ENCODE measurements at regions not wholly inside any gene's neighbourhood (a gene's known extent, or its start where the extent isn't known, plus 50 kb on each side); places are given as distances from the start of the nearest gene placed in this dataset.

DNA sequence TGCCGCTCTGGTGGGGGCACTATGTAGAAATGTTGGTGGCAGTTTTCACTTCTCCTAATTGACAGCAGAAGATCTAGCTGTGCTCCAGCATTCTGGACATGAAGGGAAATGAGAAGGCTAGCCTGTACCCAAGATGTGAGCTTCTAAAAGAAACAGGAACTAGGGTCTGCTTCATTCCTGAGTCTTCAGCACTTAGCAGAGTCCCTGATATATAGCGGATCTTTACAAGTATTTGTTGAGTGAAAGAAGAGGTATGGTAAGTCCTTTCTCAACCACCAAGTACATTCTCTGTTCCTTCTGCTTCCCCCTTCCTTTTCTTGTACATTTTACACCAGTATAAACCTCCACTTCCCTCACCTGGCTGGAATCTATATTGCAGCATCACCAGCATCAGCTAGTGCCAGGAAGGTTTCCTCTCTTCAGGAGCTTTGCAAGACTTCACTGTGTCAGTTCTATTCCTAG, 408.3 kb upstream of the CADM1 start:
- BruUV-seq (replicated peaks): no TSS peak

DNA sequence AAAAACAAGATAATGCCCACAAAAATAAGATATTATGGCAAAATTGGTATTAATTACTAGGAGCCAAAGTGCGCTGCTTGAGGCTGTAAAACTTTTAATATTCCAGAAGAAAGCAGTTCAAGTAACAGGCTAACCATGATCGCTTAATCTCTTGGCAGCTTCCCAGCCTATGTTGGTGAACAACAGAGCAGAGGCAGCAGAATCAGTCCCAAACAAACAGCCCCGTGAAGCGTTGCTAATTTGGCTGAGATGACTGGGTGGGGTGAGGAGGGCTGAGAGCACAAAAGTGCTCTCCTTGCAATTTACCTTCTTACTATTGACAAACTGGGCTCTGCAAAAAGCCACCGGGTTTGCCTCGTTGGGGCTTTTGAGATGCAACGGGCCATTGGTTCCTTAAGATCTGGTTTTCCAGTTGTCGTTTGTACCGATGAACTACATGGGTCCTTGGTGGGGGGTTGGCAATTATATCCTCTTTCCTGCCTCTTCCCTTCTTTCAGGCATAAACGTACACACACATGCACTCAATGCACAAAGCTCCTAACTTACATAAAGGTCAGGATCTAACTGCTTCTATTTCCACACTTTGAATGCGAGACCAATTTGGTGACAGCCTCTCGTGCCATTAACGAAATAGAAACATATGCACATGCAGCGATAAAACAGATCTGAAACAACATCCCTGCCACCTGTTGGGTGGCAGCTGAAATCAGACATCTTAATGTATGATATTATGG, 407.6 kb upstream of the CADM1 start:
- H3K4me3 Mint-ChIP-seq (ENCODE audit: unreplicated experiment): no peak overlapping the region
- no TSS peak for BruUV-seq (replicated peaks)
- no peak for DNase-seq
- ChIA-PET CTCF (interaction anchor here (0.5 to 0.9 kb wide), 2 partner anchors 18 to 363 kb away, joined by 3 to 4 read pairs; no protein-coding TSS in a partner anchor), POLR2A (no interaction called here)
- TF ChIP-seq, protein P1, sequence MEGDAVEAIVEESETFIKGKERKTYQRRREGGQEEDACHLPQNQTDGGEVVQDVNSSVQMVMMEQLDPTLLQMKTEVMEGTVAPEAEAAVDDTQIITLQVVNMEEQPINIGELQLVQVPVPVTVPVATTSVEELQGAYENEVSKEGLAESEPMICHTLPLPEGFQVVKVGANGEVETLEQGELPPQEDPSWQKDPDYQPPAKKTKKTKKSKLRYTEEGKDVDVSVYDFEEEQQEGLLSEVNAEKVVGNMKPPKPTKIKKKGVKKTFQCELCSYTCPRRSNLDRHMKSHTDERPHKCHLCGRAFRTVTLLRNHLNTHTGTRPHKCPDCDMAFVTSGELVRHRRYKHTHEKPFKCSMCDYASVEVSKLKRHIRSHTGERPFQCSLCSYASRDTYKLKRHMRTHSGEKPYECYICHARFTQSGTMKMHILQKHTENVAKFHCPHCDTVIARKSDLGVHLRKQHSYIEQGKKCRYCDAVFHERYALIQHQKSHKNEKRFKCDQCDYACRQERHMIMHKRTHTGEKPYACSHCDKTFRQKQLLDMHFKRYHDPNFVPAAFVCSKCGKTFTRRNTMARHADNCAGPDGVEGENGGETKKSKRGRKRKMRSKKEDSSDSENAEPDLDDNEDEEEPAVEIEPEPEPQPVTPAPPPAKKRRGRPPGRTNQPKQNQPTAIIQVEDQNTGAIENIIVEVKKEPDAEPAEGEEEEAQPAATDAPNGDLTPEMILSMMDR (IDR thresholded peaks at IDR 0.05; ENCODE audit: insufficient read depth in 1 of 2, low read depth in 1 of 2, low read length in 1 of 2, severe bottlenecking in 1 of 2, unreplicated experiment in 1 of 2): no peak
- no peaks in the 10 kb centered on the region for H3K4me1 Mint-ChIP-seq (ENCODE audit: low read depth, unreplicated experiment)
- Histone ChIP-seq H3K36me3 (ENCODE audit: control insufficient read depth, insufficient read depth, low read length) (no peaks in the 10 kb centered on the region), H3K9me3 (no peaks in the 10 kb centered on the region), H3K27me3 (replicated peaks; ENCODE audit: control insufficient read depth, insufficient read depth, low read length) (no peaks in the 10 kb centered on the region), H3K4me3 (ENCODE audit: low read depth, low read length) (no peak overlapping the region), H3K4me1 (peaks cover under 1% of the 10 kb centered on the region; the same call in 1 of the 2 replicates)
- no peak overlapping the region for H3K27ac Mint-ChIP-seq (ENCODE audit: unreplicated experiment)
- peaks cover 7% of the 10 kb centered on the region for H3K27me3 Mint-ChIP-seq (ENCODE audit: insufficient read depth, unreplicated experiment)
- H3K9me3 Mint-ChIP-seq (ENCODE audit: unreplicated experiment): no peaks in the 10 kb centered on the region
- no peaks in the 10 kb centered on the region for H3K36me3 Mint-ChIP-seq (ENCODE audit: insufficient read depth, unreplicated experiment)
- intact Hi-C loops (cut with micrococcal nuclease; ENCODE audit: unreplicated experiment): loop anchor here (1.0 to 5.0 kb wide), 3 partner anchors 407 to 587 kb away; partner anchors contain the start of gene CADM1

More for the DNA sequence above, 408.3 kb upstream of the CADM1 start:
- H3K4me3 Mint-ChIP-seq (ENCODE audit: unreplicated experiment): no peak overlapping the region
- H3K36me3 Mint-ChIP-seq (ENCODE audit: insufficient read depth, unreplicated experiment): no peaks in the 10 kb centered on the region
- TF ChIP-seq, protein P1 (IDR thresholded peaks at IDR 0.05; ENCODE audit: insufficient read depth in 1 of 2, low read depth in 1 of 2, low read length in 1 of 2, severe bottlenecking in 1 of 2, unreplicated experiment in 1 of 2): peak; percentile 62 to 67
- ChIA-PET POLR2A (no interaction called here), CTCF (interaction anchor here (0.5 to 1.0 kb wide), 8 partner anchors 18 to 1173 kb away, joined by 3 to 6 read pairs (median 4); partner anchors contain the start of gene CADM1)
- H3K27me3 Mint-ChIP-seq (ENCODE audit: insufficient read depth, unreplicated experiment): peaks cover 7% of the 10 kb centered on the region
- H3K36me3 ChIP-seq (ENCODE audit: control insufficient read depth, insufficient read depth, low read length): no peaks in the 10 kb centered on the region
- no peak overlapping the region for H3K4me3 ChIP-seq (ENCODE audit: low read depth, low read length)
- peak in 1 of 2 experiments; percentile 49 for DNase-seq
- no peaks in the 10 kb centered on the region for H3K27me3 ChIP-seq (replicated peaks; ENCODE audit: control insufficient read depth, insufficient read depth, low read length)
- no peaks in the 10 kb centered on the region for H3K4me1 ChIP-seq
- H3K4me1 Mint-ChIP-seq (ENCODE audit: low read depth, unreplicated experiment): no peaks in the 10 kb centered on the region
- H3K27ac Mint-ChIP-seq (ENCODE audit: unreplicated experiment): no peak overlapping the region
- H3K9me3 Mint-ChIP-seq (ENCODE audit: unreplicated experiment): no peaks in the 10 kb centered on the region
- intact Hi-C loops (cut with micrococcal nuclease; ENCODE audit: unreplicated experiment): loop anchor here (1.0 to 5.0 kb wide), 3 partner anchors 408 to 588 kb away; partner anchors contain the start of gene CADM1
- no peaks in the 10 kb centered on the region for H3K9me3 ChIP-seq

DNA sequence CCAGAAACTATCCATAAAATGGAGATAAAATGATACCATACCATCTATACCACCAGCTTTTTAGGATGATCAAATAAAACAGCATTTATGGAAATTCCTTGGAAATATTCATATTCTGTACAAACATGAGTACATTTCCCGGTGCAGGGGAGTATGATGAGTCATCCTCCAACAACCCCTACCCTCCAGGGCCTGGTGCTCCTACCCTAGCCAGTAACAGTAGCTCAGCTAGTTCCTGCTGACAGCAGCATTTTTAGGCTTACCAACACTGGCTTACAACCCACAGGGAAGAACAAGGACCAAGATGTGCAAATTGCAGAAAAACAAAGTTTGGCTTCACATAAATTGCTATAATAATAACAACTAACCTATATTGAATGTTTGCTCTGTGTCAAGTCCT, 406.2 kb upstream of the CADM1 start:
- ChIA-PET POLR2A (no interaction called here), CTCF (no interaction called here)
- no TSS peak for BruUV-seq (replicated peaks)
- H3K27me3 ChIP-seq (replicated peaks; ENCODE audit: control insufficient read depth, insufficient read depth, low read length): no peaks in the 10 kb centered on the region
- Mint-ChIP-seq H3K36me3 (ENCODE audit: insufficient read depth, unreplicated experiment) (no peaks in the 10 kb centered on the region), H3K4me1 (ENCODE audit: low read depth, unreplicated experiment) (no peaks in the 10 kb centered on the region), H3K9me3 (ENCODE audit: unreplicated experiment) (no peaks in the 10 kb centered on the region), H3K4me3 (ENCODE audit: unreplicated experiment) (no peak overlapping the region), H3K27ac (ENCODE audit: unreplicated experiment) (no peak overlapping the region), H3K27me3 (ENCODE audit: insufficient read depth, unreplicated experiment) (peaks cover 7% of the 10 kb centered on the region)
- no peaks in the 10 kb centered on the region for H3K36me3 ChIP-seq (ENCODE audit: control insufficient read depth, insufficient read depth, low read length)
- H3K9me3 ChIP-seq: no peaks in the 10 kb centered on the region
- TF ChIP-seq, protein P1 (IDR thresholded peaks at IDR 0.05; ENCODE audit: insufficient read depth in 1 of 2, low read depth in 1 of 2, low read length in 1 of 2, severe bottlenecking in 1 of 2, unreplicated experiment in 1 of 2): no peak
- peaks cover 14% of the 10 kb centered on the region; the same call in 1 of the 2 replicates for H3K4me1 ChIP-seq
- intact Hi-C loops (cut with micrococcal nuclease; ENCODE audit: unreplicated experiment): loop anchor here (5.0 kb wide), 1 partner anchor 573 kb away; no protein-coding TSS in a partner anchor
- DNase-seq: no peak
- no peak overlapping the region for H3K4me3 ChIP-seq (ENCODE audit: low read depth, low read length)

Measured in Caco-2 (cell line).